Left lung (tissue), 4 donors: ENCODE measurements at regions not wholly inside any gene's neighbourhood (a gene's known extent, or its start where the extent isn't known, plus 50 kb on each side); places are given as distances from the start of the nearest gene placed in this dataset.

Experiments used
- ATAC-seq: fragments of 200-7000 bp; cut with Tn5 transposase; one replicate; pipeline ENCODE4 v1.9.1; 2020; ENCODE audit warnings: moderate library complexity
- DNase-seq, 4 donors: peaks; one replicate each; pipeline ENCODE4 v3.0.0-alpha.2; 2013 to 2020
- H3K27ac ChIP-seq, 2 donors: fragments of 200-600 bp; sonication (generic) in 1 of 2; one replicate each; pipeline versions ENCODE4 v1.5.0 to v1.8.0; 2020 to 2021
- H3K27me3 ChIP-seq, 2 donors: fragments of 200-600 bp; sonication (generic) in 1 of 2; one replicate each; pipeline versions ENCODE4 v1.5.0 to v1.8.0; 2020 to 2021
- H3K36me3 ChIP-seq, 2 donors: fragments of 200-600 bp; sonication (generic) in 1 of 2; one replicate each; pipeline versions ENCODE4 v1.5.0 to v1.8.0; 2020 to 2021
- H3K4me1 ChIP-seq, 2 donors: fragments of 200-600 bp; one replicate each; pipeline ENCODE4 v1.8.0; 2021
- H3K4me3 ChIP-seq, 2 donors: fragments of 200-600 bp; sonication (generic) in 1 of 2; one replicate each; pipeline versions ENCODE4 v1.5.0 to v1.8.0; 2020 to 2021; ENCODE audit warnings: mild to moderate bottlenecking in 1 of 2
- H3K9me3 ChIP-seq, 2 donors: fragments of 200-600 bp; sonication (generic) in 1 of 2; one replicate each; pipeline versions ENCODE4 v1.5.0 to v1.8.0; 2020 to 2021
- intact Hi-C, 2 donors: fragments of 100-400 bp; cut with DNase I; formaldehyde crosslinking; loops; one replicate each; pipeline versions ENCODE4 v1.11.2 to v1.14.2; 2022
- TF ChIP-seq, protein P1 (sequence below), 2 donors: fragments of 200-600 bp; sonication (generic) in 1 of 2; IDR thresholded peaks; one replicate each; pipeline versions ENCODE4 v1.5.0 to v1.8.0; 2021; ENCODE audit warnings: antibody characterized with exemption in 2 of 2
- donor health status: DM: no; HTN: yes; CAD: no.
- donor health status: DM: no; HTN: no; CAD: no.

DNA sequence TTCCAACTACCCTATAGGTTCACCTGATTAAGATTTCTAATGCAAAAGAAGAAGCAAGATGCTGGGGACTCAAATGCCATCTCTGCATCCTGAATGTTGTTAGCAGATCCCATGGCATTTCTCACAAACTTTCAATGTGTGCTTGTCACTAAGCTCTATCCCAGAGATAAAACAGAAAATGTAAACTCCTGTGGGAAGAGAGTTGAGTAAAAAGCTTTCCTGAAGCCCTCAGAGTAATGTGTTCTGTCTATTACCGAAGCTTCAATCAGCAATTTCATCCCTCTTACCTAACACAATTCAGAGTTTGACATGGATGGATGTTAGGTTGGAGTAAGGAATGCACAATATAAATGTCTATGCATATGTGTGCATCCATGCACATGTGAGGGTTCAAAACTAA lies 829.9 kb upstream of the PRMT6 start:
- Histone ChIP-seq H3K4me3 (no peak overlapping the region), H3K4me1 (no peaks in the 10 kb centered on the region), H3K27ac (no peak overlapping the region), H3K27me3 (no peaks in the 10 kb centered on the region), H3K36me3 (no peaks in the 10 kb centered on the region), H3K9me3 (no peaks in the 10 kb centered on the region)
- intact Hi-C loops, result no loop called here
- DNase-seq (no peak), ATAC-seq (no peak)
- TF ChIP-seq, protein P1, sequence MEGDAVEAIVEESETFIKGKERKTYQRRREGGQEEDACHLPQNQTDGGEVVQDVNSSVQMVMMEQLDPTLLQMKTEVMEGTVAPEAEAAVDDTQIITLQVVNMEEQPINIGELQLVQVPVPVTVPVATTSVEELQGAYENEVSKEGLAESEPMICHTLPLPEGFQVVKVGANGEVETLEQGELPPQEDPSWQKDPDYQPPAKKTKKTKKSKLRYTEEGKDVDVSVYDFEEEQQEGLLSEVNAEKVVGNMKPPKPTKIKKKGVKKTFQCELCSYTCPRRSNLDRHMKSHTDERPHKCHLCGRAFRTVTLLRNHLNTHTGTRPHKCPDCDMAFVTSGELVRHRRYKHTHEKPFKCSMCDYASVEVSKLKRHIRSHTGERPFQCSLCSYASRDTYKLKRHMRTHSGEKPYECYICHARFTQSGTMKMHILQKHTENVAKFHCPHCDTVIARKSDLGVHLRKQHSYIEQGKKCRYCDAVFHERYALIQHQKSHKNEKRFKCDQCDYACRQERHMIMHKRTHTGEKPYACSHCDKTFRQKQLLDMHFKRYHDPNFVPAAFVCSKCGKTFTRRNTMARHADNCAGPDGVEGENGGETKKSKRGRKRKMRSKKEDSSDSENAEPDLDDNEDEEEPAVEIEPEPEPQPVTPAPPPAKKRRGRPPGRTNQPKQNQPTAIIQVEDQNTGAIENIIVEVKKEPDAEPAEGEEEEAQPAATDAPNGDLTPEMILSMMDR (IDR thresholded peaks at IDR 0.05), result no peak

DNA sequence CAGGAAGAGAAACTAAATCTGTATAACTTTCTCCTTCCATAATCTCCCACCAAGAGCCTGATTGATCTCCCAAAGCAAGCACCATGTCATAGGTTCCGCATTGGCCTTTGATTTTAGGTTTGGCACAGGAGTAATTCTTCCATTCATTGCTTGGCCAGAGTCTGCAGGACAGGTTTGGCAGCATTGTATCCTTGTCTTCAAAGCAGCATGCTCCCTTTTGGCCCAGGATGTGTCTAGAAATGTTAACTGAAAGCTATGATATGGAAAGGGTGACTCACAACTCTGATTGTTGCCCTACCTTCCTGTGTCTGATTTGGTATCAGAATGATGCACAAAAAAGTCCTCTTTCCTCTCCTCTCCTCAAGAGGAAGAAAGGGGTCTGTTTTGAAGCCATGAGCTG lies 824.3 kb upstream of the PRMT6 start:
- Histone ChIP-seq H3K4me3 (no peak overlapping the region), H3K36me3 (no peaks in the 10 kb centered on the region), H3K27me3 (no peaks in the 10 kb centered on the region), H3K4me1 (no peaks in the 10 kb centered on the region), H3K9me3 (peaks cover 0 to 3% of the 10 kb centered on the region in 2 donors), H3K27ac (no peak overlapping the region)
- DNase-seq, result no peak
- ATAC-seq, result no peak
- intact Hi-C loops, result no loop called here
- TF ChIP-seq, protein P1 (IDR thresholded peaks at IDR 0.05), result no peak

DNA sequence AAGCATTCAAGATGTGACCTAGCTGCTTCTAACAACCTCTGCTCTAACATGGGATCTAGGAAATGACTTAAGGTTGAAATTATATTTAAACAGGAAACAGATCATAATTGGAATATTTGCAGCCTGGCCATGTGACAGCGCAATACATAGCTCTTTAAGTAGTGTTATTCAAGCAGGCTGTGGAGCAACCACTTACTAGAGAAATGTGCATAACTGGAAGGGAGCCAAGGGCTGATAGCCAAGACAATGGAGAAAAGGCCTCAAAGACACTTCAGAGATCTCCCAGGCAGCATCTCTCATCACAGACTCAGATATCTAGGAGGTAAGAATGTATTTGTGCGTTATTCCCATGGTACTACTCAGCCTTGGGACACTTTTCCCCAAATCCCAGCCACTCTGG lies 823.0 kb upstream of the PRMT6 start:
- DNase-seq (no peak), ATAC-seq (no peak)
- intact Hi-C loops, result no loop called here
- no peak overlapping the region for H3K27ac ChIP-seq
- H3K9me3 ChIP-seq, result peaks cover 0 to 3% of the 10 kb centered on the region in 2 donors
- H3K4me1 ChIP-seq, result no peaks in the 10 kb centered on the region
- no peak overlapping the region for H3K4me3 ChIP-seq
- TF ChIP-seq, protein P1 (IDR thresholded peaks at IDR 0.05), result no peak
- no peaks in the 10 kb centered on the region for H3K27me3 ChIP-seq
- no peaks in the 10 kb centered on the region for H3K36me3 ChIP-seq

DNA sequence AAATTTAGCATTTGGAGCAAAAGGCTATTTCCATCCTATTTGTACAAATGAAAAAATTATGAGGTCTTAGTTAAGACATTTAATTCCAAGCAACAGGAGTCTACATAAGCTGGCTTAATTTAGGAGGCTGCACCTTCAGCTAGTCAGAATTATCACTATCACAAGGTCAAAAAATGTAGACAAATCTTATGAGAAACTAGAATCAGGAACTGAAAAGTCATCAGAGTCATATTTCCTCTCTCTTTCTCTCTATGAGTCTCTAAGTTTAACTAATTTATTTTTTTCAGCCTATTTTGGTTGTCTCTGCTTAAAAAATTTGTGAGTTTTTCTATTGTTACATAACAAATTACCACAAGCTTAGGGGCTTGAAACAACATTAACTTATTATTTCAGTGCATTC lies 807.1 kb upstream of the PRMT6 start:
- H3K4me1 ChIP-seq, result no peaks in the 10 kb centered on the region
- H3K27ac ChIP-seq, result no peak overlapping the region
- DNase-seq (no peak), ATAC-seq (no peak)
- peaks cover 0 to 1% of the 10 kb centered on the region in 2 donors for H3K9me3 ChIP-seq
- H3K27me3 ChIP-seq, result no peaks in the 10 kb centered on the region
- intact Hi-C loops, result no loop called here
- H3K4me3 ChIP-seq, result no peak overlapping the region
- TF ChIP-seq, protein P1 (IDR thresholded peaks at IDR 0.05), result no peak
- no peaks in the 10 kb centered on the region for H3K36me3 ChIP-seq

DNA sequence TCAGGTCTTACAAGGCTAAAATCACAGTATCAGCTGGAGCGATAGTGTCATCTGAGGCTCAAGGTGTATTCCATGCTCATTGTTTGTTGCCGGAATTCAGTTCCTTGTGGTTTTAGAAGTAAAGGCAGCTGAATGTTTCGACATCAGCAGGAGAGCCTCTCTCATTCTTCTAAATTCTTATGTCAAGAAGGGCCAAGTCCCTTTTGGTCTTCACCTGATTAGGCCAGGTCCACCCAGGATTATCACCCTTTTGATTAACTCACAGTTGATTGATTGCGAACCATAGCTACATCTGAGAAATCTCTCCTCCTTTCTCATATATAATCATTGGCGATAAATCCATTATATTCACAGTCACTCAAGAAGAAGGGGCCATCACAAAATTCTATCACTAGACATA lies 806.7 kb upstream of the PRMT6 start:
- H3K36me3 ChIP-seq, result no peaks in the 10 kb centered on the region
- H3K4me3 ChIP-seq, result no peak overlapping the region
- DNase-seq (no peak), ATAC-seq (no peak)
- no peaks in the 10 kb centered on the region for H3K27me3 ChIP-seq
- no peaks in the 10 kb centered on the region for H3K4me1 ChIP-seq
- H3K27ac ChIP-seq, result no peak overlapping the region
- TF ChIP-seq, protein P1 (IDR thresholded peaks at IDR 0.05), result no peak
- peaks cover 0 to 1% of the 10 kb centered on the region in 2 donors for H3K9me3 ChIP-seq
- intact Hi-C loops, result no loop called here
